ENCODE measurements at regions not wholly inside any gene's neighbourhood (a gene's known extent, or its start where the extent isn't known, plus 50 kb on each side); places are given as distances from the start of the nearest gene placed in this dataset.

DNA sequence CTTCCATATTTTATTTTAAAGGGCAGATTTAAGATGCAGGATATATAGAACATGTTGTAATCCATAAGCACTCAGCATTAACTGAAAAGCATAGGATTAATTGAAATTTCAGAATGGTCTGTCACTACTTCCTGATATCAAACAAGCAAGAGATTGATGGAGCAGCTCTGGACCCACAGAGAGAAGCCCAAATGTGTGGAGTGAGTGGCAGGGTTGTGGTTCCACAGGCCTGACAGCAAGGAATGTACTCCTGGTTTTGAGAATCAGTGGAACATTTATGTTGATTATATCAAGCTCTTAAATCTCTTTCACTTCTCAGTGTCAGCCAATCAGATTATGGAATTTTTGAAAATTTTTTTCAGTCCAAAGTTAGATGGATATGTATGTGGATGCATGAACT, 267.6 kb upstream of the PRICKLE1 start:
- H3K27me3 ChIP-seq (ENCODE audit: insufficient read depth, low read length): no peaks in the 10 kb centered on the region
- H3T11ph ChIP-seq (ENCODE audit: low read length): no peak overlapping the region
- H4K91ac ChIP-seq (ENCODE audit: insufficient read length, low read depth, low read length): no peak overlapping the region
- no peaks in the 10 kb centered on the region for H3K9me3 ChIP-seq (ENCODE audit: control insufficient read depth, low read depth, low read length)
- H3K79me2 ChIP-seq (ENCODE audit: insufficient read depth, low read length): no peaks in the 10 kb centered on the region
- no peak overlapping the region for H2BK12ac ChIP-seq (ENCODE audit: insufficient read length, low read depth, low read length)
- no peak overlapping the region for H3K4me3 Mint-ChIP-seq
- no peak overlapping the region for H3K27ac ChIP-seq (ENCODE audit: insufficient read length, low read depth, low read length)
- no peak overlapping the region for H3K14ac ChIP-seq (ENCODE audit: insufficient read depth, low read length)
- no peak overlapping the region for H3K4me2 ChIP-seq (ENCODE audit: insufficient read depth, insufficient read length, low read length)
- no peak overlapping the region for H3K9ac ChIP-seq (ENCODE audit: extremely low read depth, insufficient read length, low read length)
- no peak overlapping the region for H3K56ac ChIP-seq (ENCODE audit: insufficient read length, low read depth, low read length)
- H3K4me1 ChIP-seq (ENCODE audit: insufficient read depth, low read length): no peaks in the 10 kb centered on the region
- no peaks in the 10 kb centered on the region for H3K36me3 Mint-ChIP-seq (ENCODE audit: insufficient read depth in 1 of 3, low read depth in 3 of 3)
- no peaks in the 10 kb centered on the region for H3K79me1 ChIP-seq (ENCODE audit: insufficient read depth, low read depth, low read length, poor library complexity, severe bottlenecking)
- H3K27me3 Mint-ChIP-seq (ENCODE audit: low read depth): no peaks in the 10 kb centered on the region
- H4K5ac ChIP-seq (ENCODE audit: insufficient read length, low read depth, low read length): no peak overlapping the region
- no peak overlapping the region for H3K27ac Mint-ChIP-seq
- H3K18ac ChIP-seq (ENCODE audit: insufficient read length, low read depth, low read length): no peak overlapping the region
- H2AFZ ChIP-seq (ENCODE audit: low read length): no peak overlapping the region
- TF ChIP-seq, protein P1, sequence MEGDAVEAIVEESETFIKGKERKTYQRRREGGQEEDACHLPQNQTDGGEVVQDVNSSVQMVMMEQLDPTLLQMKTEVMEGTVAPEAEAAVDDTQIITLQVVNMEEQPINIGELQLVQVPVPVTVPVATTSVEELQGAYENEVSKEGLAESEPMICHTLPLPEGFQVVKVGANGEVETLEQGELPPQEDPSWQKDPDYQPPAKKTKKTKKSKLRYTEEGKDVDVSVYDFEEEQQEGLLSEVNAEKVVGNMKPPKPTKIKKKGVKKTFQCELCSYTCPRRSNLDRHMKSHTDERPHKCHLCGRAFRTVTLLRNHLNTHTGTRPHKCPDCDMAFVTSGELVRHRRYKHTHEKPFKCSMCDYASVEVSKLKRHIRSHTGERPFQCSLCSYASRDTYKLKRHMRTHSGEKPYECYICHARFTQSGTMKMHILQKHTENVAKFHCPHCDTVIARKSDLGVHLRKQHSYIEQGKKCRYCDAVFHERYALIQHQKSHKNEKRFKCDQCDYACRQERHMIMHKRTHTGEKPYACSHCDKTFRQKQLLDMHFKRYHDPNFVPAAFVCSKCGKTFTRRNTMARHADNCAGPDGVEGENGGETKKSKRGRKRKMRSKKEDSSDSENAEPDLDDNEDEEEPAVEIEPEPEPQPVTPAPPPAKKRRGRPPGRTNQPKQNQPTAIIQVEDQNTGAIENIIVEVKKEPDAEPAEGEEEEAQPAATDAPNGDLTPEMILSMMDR (conservative IDR thresholded peaks at IDR 0.05): no peak
- no peak overlapping the region for H2AK5ac ChIP-seq (ENCODE audit: insufficient read length, low read length)
- H2BK5ac ChIP-seq (ENCODE audit: insufficient read length, low read length): no peak overlapping the region
- no peak overlapping the region for H3K23ac ChIP-seq (ENCODE audit: insufficient read length, low read depth, low read length)
- no peaks in the 10 kb centered on the region for H3K9me3 Mint-ChIP-seq
- H2BK20ac ChIP-seq (ENCODE audit: low read depth, low read length, poor library complexity, severe bottlenecking): no peak overlapping the region
- H4K20me1 ChIP-seq (ENCODE audit: control insufficient read depth, insufficient read depth, insufficient read length): no peaks in the 10 kb centered on the region
- no peak for DNase-seq
- H3K4ac ChIP-seq (ENCODE audit: low read depth, low read length): no peak overlapping the region
- H3K23me2 ChIP-seq (ENCODE audit: insufficient read length, low read depth, low read length, poor library complexity, severe bottlenecking): no peaks in the 10 kb centered on the region
- no peak overlapping the region for H2BK15ac ChIP-seq (ENCODE audit: low read depth, low read length)
- H2BK120ac ChIP-seq (ENCODE audit: low read depth, low read length, poor library complexity, severe bottlenecking): no peak overlapping the region
- no peak overlapping the region for H4K8ac ChIP-seq (replicated peaks; ENCODE audit: insufficient read length, low read depth, low read length)
- H3K4me1 Mint-ChIP-seq: no peaks in the 10 kb centered on the region
